ENCODE measurements at regions not wholly inside any gene's neighbourhood (a gene's known extent, or its start where the extent isn't known, plus 50 kb on each side); places are given as distances from the start of the nearest gene placed in this dataset.

DNA sequence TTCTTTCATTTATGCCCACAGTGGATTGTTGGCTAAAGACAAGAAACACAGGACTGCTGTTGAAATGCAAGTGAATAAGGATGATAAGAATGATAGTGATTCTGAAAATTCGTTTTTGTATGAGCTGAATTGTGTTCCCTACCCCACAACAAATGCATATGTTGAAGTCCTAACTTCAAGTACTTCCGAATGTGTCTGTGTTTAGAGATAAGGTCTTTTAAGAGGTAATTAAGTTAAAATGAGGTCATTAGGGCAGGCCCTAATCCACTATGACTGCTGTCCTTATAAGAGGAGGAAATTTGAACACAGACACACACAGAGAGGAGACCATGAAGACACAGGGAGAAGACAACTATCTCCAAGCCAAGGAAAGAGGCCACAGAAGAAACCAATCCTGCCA, 126.6 kb upstream of the ACSL4 start:
- 61 to 68% (median 67%) methylated on average over 2 of the region's 2 CpGs for WGBS, 3 donors
- intact Hi-C loops (cut with DNase I), result no loop called here

DNA sequence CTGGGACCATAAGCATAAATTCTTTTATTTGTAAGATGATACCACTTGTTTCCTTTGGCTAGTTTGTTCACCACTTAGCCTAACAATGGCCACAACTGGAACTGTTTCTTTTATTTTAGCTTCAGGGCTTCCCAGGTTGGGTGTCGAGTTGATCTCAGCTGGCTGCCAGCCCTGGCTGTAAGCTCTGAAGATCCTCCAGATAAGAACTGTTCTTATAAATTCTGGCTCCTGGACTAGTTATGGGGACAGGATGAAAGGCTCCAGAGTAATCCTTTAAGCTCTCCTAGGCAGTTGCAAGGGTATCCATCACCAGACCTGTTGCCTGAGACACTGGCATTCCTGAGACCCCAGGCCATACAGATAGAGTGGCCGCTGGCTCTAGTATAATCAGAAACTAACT, 129.4 kb upstream of the ACSL4 start:
- Histone ChIP-seq H3K4me3 (no peak overlapping the region), H3K27ac (no peak overlapping the region), H3K4me1 (ENCODE audit: insufficient read depth) (no peaks in the 10 kb centered on the region), H3K9me3 (no peaks in the 10 kb centered on the region), H3K27me3 (no peaks in the 10 kb centered on the region), H3K36me3 (no peaks in the 10 kb centered on the region)
- 55 to 64% (median 60%) methylated on average over 2 of the region's 2 CpGs for WGBS, 3 donors
- intact Hi-C loops (cut with DNase I), result no loop called here
- TF ChIP-seq EP300 (IDR thresholded peaks at IDR 0.05) (no peak), POLR2A (IDR thresholded peaks at IDR 0.05) (no peak)
- TF ChIP-seq, protein P1, sequence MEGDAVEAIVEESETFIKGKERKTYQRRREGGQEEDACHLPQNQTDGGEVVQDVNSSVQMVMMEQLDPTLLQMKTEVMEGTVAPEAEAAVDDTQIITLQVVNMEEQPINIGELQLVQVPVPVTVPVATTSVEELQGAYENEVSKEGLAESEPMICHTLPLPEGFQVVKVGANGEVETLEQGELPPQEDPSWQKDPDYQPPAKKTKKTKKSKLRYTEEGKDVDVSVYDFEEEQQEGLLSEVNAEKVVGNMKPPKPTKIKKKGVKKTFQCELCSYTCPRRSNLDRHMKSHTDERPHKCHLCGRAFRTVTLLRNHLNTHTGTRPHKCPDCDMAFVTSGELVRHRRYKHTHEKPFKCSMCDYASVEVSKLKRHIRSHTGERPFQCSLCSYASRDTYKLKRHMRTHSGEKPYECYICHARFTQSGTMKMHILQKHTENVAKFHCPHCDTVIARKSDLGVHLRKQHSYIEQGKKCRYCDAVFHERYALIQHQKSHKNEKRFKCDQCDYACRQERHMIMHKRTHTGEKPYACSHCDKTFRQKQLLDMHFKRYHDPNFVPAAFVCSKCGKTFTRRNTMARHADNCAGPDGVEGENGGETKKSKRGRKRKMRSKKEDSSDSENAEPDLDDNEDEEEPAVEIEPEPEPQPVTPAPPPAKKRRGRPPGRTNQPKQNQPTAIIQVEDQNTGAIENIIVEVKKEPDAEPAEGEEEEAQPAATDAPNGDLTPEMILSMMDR (IDR thresholded peaks at IDR 0.05), result no peak
- DNase-seq, result no peak

More for the DNA sequence above, 126.6 kb upstream of the ACSL4 start:
- H3K4me3 ChIP-seq, result no peak overlapping the region
- no peaks in the 10 kb centered on the region for H3K4me1 ChIP-seq (ENCODE audit: insufficient read depth)
- TF ChIP-seq POLR2A (IDR thresholded peaks at IDR 0.05), result no peak
- TF ChIP-seq EP300 (IDR thresholded peaks at IDR 0.05), result no peak
- TF ChIP-seq, protein P1 (IDR thresholded peaks at IDR 0.05), result no peak
- H3K9me3 ChIP-seq, result no peaks in the 10 kb centered on the region
- H3K36me3 ChIP-seq, result no peaks in the 10 kb centered on the region
- no peak for DNase-seq
- H3K27me3 ChIP-seq, result no peaks in the 10 kb centered on the region
- no peak overlapping the region for H3K27ac ChIP-seq

DNA sequence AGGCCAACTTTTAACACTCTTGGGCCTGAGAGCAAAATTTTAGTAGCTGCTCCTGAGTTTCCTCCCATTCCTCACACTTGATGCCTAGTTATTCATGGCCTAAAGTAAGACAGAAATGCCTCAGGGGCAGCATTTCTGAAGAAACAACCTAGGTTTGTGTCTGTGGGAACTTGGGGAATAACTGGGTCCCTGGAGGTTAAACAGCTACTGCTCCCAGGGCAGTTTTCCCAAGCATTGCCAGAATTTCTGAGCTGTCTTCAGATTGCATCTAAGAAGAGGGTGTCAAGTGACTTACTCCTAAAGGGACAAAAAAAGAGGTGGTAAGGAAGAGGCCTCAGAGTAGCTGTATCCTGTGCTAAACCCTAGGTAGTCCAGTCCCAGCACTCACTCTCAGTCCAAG, 130.8 kb upstream of the ACSL4 start:
- H3K27ac ChIP-seq, result no peak overlapping the region
- no peak for DNase-seq
- H3K4me3 ChIP-seq, result no peak overlapping the region

DNA sequence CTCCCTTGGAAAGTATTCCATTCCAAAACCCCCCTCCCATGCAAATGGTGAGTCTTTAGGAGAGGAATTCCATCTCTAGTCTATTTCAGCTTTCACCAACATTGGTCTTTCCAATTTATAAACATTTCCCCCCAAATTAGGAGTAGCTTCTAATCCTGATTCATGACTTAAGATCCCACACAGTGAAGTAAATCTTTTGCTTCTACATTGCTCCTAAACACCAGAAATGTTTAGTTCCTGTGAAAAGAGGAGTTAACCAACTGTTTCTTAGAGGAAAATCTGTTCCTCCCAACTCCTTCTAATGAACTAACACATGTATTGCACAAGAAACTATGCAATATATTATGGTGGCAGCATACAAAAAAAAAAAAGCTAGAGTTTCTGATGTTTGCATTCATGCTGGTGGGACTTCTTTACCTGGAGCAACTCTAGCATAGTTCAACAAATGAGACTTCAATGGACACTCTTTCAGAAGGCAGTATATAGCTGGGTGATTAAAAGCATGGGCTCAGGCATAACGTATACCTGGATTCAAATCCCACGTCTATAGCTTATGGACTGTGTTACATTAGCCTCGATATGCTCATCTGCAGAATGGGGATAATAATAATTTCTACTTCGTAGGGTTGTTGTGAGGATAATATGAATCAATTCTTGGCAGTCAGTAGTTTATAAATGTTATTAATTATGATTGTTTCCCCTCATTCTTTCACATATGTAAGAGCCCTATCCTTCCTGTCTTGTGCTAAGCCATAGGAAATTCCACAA, 131.6 kb upstream of the TMEM164 start:
- DNase-seq, result no peak
- Histone ChIP-seq H3K9me3 (no peaks in the 10 kb centered on the region), H3K4me1 (ENCODE audit: insufficient read depth) (no peaks in the 10 kb centered on the region), H3K27ac (no peak overlapping the region), H3K27me3 (no peaks in the 10 kb centered on the region), H3K36me3 (no peaks in the 10 kb centered on the region), H3K4me3 (no peak overlapping the region)
- TF ChIP-seq, protein P1 (IDR thresholded peaks at IDR 0.05), result no peak
- no peak for TF ChIP-seq POLR2A (IDR thresholded peaks at IDR 0.05)
- TF ChIP-seq EP300 (IDR thresholded peaks at IDR 0.05), result no peak
- intact Hi-C loops (cut with DNase I), result no loop called here
- 65 to 82% (median 72%) methylated on average over 4 of the region's 4 CpGs for WGBS, 3 donors

More for the DNA sequence above, 130.8 kb upstream of the ACSL4 start:
- intact Hi-C loops (cut with DNase I), result no loop called here
- H3K4me1 ChIP-seq (ENCODE audit: insufficient read depth), result no peaks in the 10 kb centered on the region
- TF ChIP-seq POLR2A (IDR thresholded peaks at IDR 0.05) (no peak), EP300 (IDR thresholded peaks at IDR 0.05) (no peak)
- TF ChIP-seq, protein P1 (IDR thresholded peaks at IDR 0.05), result no peak
- H3K9me3 ChIP-seq, result no peaks in the 10 kb centered on the region
- no peaks in the 10 kb centered on the region for H3K27me3 ChIP-seq
- no peaks in the 10 kb centered on the region for H3K36me3 ChIP-seq

Measured in ovary (tissue), 7 donors.